ENCODE measurements at regions not wholly inside any gene's neighbourhood (a gene's known extent, or its start where the extent isn't known, plus 50 kb on each side); places are given as distances from the start of the nearest gene placed in this dataset.
"Not testable (repeated sequence)": the region's sequence is repeated elsewhere in the genome, so short reads cannot be mapped to it uniquely, and the experiment has no call there.

DNA sequence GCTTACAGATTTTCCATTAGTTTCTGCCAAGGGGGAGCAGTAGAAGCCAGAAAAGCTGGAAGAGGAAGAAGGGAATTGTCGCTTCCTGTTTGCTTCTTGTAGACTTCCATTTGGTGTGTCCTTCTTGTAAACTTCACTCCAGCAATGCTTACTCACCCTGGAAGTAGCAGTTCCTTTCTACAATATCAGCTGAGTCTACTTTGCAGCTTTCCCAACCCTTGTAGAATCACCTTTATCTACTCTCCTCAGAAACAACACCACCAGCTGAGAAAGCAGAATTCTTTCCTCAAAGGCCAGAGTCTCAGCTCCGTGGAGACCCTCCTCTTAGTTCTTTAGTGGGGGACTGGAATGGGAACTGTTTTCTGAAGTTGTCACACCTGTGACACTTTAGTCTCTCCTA is 1136.7 kb upstream of the TMPRSS15 start:
- no peak for DNase-seq (ENCODE audit: low spot score)
- intact Hi-C loops (cut with DNase I), result no loop called here

DNA sequence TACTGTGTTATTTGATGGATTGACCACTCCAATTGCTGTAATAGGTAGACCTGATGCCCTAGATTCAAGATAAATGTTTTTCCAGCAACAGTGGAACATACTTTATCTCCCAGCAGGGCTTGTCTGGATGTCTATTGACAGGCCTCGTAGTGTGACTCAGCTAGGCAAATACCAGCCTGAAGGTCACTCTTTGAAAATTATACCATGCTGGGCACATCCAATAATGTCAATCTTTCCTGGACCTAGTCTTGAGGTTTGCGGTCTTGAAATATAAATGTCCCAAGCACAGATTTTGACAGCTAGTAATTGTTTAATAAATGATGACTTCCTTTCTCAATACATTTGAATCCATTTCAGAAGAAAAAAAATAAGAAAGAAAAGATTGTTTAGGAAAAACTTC is 1138.0 kb upstream of the TMPRSS15 start:
- no peak for DNase-seq (ENCODE audit: low spot score)
- intact Hi-C loops (cut with DNase I), result no loop called here

DNA sequence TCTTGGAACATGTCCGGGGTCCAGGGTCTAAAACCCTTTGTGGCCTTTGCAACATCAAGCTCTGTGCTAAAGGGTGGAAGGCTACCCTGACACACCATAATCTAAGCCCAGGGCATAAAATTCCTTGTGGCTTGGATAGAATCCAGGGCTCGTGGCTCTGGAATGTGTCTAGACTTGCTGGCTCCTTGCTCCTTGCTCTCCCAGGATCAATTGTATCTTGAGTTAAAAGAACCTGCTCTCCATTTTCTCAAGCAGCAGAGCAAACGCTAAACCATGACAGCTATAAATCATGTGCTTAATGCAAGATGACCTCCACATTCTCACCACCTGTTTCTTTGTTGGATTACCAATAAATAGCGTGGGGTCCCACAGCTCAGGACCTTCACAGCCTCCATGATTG is 1140.9 kb upstream of the TMPRSS15 start:
- DNase-seq (ENCODE audit: low spot score); intact Hi-C loops (cut with DNase I): not testable (repeated sequence)

DNA sequence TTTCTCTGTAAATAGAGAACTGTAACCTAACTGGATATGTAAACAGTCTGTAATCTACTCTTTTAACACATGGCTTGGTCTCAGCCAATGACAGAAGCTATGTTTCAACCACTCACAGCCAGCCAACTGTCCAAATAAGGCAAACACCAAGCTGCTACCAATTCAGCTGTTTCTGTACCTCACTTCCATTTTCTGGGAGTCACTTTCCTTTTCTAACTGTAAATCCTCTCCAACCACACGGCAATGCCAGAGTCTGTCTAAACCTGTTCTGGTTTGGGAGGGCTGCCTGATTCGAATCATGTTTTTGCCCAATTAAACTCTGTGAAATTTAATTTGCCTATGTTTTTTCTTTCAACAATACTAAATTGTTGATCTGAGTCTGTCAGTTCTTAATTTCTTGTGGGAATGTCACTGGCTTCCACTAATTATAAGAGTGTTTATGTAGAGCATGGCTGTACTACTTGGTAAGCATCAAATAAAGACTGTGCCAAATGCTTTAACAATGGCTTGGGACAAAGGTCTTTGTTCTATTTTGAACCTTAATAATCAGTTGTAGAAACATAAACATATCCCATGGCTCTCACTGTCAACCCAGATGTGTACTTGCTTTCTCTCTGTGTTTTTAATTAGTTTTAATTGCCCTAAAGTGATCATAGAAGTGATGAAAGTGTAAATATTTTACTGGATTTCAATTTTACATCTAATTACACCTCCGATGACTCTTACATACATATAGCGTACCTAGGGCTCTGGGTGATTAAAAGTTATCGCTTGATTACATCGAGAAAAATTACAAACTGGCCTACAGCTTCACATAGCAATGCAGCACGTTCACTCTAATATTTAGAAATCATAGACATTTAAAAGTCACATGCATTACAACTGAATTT is 1144.6 kb upstream of the TMPRSS15 start:
- no peak for DNase-seq (ENCODE audit: low spot score)
- intact Hi-C loops (cut with DNase I), result no loop called here

DNA sequence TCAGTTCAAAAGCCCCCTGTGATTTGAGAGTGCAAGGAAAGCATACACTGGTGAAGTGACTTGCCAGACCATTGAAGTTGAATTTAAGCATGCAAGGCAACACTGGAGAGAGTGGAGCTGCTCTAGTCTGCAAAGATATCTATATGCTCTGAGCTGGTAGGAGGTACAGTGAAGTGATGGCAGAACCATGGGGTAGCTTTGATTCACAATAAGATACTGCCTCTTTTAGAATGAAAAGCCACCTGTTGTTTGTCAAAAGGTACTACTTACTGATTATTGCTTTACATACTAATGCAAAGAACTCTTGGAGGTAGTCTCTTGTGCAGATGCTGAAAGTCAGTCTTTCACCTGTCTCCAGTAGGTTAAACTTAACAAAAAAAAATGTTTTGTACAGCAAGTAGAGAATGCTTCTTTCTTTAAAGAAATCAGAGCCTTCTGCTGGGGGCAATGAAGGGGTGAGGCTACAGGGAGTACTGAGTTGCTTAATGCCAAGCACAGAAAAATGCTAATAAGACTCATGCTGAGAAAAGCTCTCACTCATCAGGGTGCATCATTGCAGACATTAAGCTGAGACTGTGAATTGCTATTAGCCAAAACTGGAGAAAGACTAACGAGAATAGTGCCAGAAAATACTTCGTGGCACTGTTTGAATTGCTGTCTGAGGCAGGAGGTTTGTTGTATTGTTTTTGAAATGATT is 1150.5 kb upstream of the TMPRSS15 start:
- intact Hi-C loops (cut with DNase I), result no loop called here
- no peak for DNase-seq (ENCODE audit: low spot score)

DNA sequence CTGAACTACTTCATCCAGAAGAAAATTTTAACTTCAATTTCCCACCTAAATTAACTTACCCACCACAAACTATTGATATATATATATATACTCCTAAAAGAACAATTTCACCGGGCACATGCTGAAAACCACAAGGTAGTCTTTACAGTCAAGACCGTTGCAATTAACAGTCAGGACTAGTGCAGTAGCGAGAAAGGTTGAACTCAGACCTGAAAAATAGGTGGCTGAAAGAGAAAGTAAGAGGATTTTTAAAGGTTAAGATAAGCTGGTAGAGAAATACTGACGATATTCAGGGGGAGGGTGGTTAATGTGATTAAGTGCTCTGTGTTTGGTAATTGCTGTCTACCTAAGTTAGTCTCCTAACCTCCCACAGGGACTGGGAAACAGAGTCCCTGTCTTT is 1153.5 kb upstream of the TMPRSS15 start:
- intact Hi-C loops (cut with DNase I), result no loop called here
- DNase-seq (ENCODE audit: low spot score), result no peak

DNA sequence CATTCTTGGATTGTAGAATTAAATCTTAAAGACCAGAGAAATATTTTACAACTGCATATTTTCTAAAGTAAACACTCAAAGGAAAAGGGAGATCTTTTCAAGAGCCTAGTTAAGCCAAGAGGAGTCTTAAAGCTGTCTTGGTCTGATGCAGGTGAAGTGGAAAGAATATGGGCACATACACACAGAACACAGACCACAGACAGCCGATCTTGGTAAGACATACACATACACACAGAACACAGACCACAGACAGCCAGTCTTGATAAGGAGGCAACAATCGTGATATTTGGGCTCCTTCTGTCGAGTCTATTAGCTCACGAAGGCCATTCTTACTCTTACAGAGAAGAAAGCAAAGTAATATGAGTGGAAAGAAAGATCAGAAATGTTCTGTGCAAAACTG is 1153.9 kb upstream of the TMPRSS15 start:
- DNase-seq (ENCODE audit: low spot score), result no peak
- intact Hi-C loops (cut with DNase I), result no loop called here

DNA sequence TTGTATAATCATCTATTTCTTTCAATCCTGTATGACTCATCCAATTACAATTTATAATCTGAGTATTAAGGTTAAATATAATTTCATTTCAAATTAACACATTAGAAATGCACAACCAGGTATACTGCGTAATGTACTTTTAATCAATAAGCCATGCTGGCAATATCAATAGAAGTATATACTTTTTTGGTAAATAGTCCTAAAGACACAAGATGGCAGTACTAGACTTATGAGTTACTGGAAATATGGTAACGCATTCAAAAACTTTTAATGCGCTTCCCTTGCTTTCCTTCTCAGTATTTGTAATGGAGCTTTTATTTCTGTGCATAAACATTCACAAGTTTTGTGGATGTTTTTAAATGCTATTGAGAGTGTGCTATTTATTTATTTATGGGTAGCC is 1162.0 kb upstream of the TMPRSS15 start:
- intact Hi-C loops (cut with DNase I), result no loop called here
- DNase-seq (ENCODE audit: low spot score), result no peak

DNA sequence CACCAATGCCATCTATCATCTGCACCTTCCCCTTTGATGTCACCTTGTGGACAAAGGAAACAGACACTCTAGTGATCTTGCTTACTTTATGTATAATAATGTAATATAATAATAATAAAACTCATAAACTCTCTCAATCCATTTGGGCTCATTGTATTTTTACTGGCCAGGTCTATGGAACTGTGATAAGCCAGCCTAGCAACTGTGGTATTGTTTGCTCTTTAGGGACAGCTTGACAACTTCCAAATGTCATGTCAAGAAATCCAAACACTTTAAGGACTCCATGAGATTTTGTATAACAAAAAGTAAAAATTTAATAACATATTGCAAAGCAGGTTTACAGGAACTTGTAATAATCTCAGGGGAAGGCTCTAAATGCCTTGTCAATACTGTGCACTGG is 1163.4 kb upstream of the TMPRSS15 start:
- intact Hi-C loops (cut with DNase I), result no loop called here
- DNase-seq (ENCODE audit: low spot score), result no peak

DNA sequence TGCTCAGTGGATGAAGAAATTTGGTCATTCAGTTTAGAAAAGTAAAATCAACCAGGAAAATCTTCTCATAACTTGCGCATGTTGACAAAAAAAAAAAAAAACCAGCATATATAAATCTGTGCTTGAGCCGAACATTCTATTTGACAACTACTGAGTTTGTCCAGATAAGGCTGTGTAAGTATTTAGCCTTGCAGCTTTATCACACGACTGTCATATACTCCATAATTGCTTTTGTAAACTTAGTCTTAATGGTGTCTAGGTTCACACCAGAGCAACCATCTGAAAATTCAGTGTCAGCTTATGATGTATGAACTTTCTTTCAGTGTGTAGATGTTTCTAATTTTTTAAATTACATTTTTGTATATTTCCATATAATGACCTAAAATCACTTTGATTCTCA is 1173.8 kb upstream of the TMPRSS15 start:
- no peak for DNase-seq (ENCODE audit: low spot score)
- intact Hi-C loops (cut with DNase I), result no loop called here

DNA sequence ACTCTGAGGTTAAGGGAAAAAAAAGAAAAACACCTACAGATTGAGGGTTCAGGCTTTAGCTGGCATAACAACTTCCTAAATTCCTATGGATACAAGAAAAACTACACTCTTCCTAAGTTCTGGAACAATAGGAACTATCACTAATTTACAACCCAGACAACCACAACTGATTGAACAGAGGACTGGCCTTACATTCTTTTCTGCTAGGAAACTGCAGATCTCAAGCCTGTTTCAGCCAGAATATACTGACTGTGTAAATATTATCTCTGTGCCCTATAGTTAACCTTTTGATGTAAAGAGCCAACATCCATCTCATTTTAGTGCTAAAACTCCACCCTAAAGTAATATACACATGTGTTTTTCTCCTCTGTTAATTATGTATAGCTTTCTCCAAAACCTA is 1186.5 kb upstream of the TMPRSS15 start:
- intact Hi-C loops (cut with DNase I), result no loop called here
- DNase-seq (ENCODE audit: low spot score), result no peak

DNA sequence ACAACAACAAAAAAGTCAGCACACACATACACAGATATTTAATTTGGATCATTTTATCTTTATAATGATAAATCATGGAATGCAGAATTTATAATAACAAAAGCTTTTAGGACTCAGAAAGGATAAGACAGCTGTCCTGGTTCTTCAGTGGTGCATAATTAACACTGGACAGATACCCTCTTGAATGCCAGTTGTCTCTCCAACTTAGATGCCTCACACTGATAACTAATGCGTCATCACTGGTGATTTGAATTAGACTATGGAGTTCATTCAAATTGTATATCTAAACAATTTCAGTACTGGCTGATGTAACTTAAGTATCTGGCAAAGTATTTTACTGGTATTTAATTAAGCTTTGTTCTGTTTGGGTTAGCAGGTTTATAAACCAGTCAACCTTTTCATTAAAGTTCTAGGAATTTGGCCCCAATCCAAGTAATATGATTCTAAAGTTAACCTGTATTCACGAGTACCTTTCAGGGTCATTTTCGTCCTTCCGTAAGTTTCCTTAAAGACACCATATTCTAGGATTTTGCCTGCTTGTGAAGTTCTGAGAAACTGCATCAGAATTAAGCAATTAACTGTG is 1199.5 kb upstream of the TMPRSS15 start:
- intact Hi-C loops (cut with DNase I), result no loop called here

DNA sequence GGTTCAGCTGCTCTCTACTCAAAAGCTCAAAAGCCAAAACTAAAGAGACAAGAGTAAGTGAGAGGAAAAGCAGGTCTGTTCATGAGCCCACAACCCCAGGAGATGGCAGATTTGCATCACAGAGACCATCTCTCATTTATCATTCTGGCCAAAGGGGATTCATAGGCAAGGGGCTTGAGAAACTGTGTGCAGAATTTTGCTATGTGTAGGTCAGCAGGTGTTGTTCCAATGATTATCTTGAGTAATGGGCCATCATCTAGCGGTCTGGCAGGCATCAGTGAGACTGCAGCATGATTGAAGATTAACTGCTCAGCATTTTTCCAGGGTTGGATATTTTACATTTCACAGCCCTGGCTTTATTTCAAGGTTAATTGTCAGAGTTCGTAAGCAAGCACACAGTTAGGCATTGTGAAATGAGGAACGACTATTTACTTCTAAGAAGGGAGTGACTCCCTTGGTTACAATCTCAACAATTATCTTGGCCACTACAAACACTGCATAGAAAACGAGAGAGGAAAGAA is 1204.6 kb upstream of the TMPRSS15 start:
- no peak for DNase-seq (ENCODE audit: low spot score)
- intact Hi-C loops (cut with DNase I), result no loop called here

More for the DNA sequence above, 1199.5 kb upstream of the TMPRSS15 start:
- DNase-seq (ENCODE audit: low spot score), result no peak

DNA sequence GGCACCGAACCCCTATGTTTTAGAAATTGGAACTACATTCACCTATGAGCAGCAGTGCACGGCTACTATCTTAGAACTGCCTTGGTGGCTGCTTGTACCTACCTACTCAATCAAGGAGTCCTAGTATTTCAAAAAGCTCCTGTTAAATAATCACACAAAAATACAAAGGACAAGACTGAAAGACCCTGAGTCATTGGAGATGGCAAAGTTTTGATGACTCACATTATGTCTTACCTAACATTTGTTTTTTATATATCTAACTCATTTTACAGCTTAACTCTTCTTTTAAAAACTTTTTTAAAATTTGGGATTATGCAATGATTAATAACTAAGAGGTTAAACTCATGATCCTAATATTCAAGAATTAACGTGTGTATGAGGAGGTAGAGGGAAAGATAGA is 1206.0 kb upstream of the TMPRSS15 start:
- intact Hi-C loops (cut with DNase I), result no loop called here

DNA sequence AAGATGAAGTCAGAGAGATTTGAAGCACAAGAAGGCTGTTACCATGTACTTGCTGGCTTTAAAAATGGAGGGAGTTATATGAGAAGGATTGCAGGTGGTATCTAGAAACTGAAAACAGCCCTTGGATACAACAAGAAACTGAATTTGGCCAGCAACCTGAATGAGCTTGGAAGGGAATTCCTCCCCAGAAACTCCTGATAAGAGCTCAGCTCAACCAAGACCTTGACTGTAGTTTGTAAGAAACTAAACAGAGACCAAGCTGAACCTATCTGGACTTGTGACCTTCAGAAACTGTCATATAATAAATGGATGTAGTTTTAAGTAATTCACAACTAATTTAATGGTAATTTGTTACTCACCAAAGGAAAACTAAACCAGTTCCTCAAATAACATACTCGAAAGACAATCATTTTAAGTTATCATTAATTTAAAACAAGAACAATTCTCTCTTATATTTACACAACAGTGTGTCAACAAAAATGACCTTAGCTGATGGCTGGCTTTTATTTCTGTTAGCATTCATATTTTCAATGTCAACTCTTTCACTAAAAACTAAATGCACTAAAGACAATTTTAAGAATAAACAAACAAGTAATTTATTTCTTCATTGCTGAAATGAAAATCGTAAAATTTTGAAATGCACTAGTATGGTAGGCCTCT is 1218.4 kb upstream of the TMPRSS15 start:
- intact Hi-C loops (cut with DNase I), result no loop called here
- no peak for DNase-seq (ENCODE audit: low spot score)

More for the DNA sequence above, 1206.0 kb upstream of the TMPRSS15 start:
- DNase-seq (ENCODE audit: low spot score), result no peak

DNA sequence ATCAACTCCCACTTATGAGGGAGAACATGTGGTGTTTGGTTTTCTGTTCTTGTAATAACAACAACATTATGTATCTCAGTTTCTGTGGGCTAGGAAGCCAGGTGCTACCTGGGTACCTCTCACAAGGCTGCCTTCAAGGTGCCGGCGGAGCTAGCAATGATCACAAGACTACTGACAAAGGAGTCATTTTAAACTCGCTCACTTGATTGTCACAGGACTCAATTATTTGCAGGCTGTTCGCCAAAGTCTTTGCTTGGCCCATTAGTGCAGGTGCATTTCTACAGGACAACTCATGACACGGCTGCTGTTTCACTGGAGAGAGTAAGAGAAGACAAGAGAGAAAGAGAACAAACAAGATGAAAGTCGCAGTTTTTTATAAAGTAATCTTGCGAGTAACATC is 1237.4 kb upstream of the TMPRSS15 start:
- intact Hi-C loops (cut with DNase I), result no loop called here

DNA sequence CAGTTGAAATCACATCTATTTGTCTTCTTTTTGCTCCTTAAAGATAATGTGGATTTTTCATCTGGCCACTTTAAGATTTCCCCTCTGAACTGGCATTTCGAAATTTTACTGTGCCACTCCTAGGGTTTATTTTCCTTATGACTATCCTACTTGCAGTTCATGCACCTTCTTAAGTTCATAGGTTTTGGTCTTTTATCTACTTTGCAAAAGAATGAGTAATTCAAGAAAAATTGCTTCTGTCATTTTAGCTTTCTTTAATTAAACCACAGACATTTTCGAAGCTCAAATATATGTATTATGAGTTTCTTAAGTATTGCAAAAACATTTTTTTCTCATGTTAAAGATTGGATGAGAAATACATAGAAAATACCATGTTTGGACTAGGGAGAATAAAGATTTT is 1244.8 kb upstream of the TMPRSS15 start:
- intact Hi-C loops (cut with DNase I), result no loop called here

More for the DNA sequence above, 1237.4 kb upstream of the TMPRSS15 start:
- DNase-seq (ENCODE audit: low spot score), result no peak

DNA sequence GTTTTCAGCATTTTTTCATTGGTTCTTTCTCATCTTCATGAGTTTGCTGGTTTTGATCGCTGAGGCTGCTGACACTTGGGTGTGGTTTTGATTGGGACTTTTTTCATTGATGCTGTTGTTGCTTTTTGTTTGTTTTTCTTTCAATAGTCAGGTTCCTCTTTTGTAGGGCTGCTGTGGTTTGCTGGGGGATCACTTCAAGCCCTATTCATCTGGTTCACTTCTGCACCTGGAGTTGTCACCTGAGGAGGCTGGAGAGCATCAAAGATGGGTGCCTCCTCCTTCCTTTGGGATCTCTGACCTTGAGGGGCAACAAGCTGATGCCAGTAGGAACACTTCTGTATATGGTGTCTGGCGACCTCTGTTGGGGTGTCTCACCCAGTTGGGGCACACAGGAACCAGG is 1279.9 kb upstream of the TMPRSS15 start:
- intact Hi-C loops (cut with DNase I), result no loop called here
- no peak for DNase-seq (ENCODE audit: low spot score)

More for the DNA sequence above, 1244.8 kb upstream of the TMPRSS15 start:
- DNase-seq (ENCODE audit: low spot score), result no peak

DNA sequence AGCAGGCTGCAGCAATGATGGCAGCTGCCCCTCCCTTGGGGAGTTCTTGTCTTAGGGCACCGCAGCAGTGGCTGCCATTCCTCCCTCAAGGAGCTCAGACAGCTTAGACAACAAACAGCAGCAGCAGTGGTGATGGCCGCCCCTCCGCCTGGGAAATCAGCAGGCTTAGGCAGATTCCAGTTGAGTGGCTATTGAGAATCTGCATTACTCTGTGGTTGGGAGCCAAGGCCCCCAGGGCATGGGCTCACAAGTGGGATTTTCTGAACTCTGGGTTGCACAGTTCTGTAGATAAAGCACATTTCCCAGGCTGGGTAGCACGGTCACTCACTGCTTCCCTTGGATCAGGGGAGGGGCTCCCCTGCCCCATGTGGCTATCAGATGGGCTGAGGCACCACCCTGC is 1280.7 kb upstream of the TMPRSS15 start:
- intact Hi-C loops (cut with DNase I), result no loop called here
- no peak for DNase-seq (ENCODE audit: low spot score)

DNA sequence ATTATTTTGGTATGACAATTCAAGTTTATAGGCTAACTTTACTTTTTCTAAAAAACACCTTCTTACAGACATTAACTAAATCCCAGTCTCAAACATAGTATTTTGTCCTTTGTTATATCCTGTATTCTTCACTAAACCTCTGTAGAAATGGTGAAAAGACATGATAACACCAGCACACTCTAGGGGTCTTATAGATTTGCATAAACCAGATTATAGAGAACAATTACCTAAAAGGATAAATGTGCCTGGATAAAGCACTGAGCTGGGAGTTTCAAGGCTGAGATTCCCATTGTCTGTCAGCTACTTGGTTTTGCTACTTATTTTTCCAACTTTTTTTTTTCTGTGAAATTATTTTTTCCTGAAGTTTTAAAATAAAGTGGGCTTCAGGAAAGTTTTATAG is 1288.6 kb upstream of the TMPRSS15 start:
- intact Hi-C loops (cut with DNase I), result no loop called here
- DNase-seq (ENCODE audit: low spot score), result no peak

Data from cardiac septum (tissue), 1 donor.